CD4-positive, alpha-beta T cell (primary cell): ENCODE measurements at regions not wholly inside any gene's neighbourhood (a gene's known extent, or its start where the extent isn't known, plus 50 kb on each side); places are given as distances from the start of the nearest gene placed in this dataset.

Experiments used
- ATAC-seq: fragments of 200-7000 bp; cut with Tn5 transposase; one replicate; pipeline ENCODE4 v1.10.0; 2022; ENCODE audit warnings: mild to moderate bottlenecking; ENCODE audit not compliant: poor library complexity
- CTCF ChIA-PET: fragments of 350-600 bp; sonication (Branson Sonifier 250); formaldehyde crosslinking; loops from one replicate; lab custom pipeline; 2021; ENCODE audit warnings: antibody characterized with exemption, inconsistent platforms; lab: Charles Lee
- POLR2A ChIA-PET: fragments of 350-600 bp; sonication (Branson Sonifier 250); formaldehyde crosslinking; loops from one replicate; lab custom pipeline; 2021; ENCODE audit warnings: antibody characterized with exemption, inconsistent platforms; lab: Charles Lee
- DNase-seq, 14 experiments: peaks; one replicate each; pipeline ENCODE4 v3.0.0-alpha.2; 2013 to 2020; ENCODE audit warnings: mixed read lengths in 2 of 14
- H3K27ac ChIP-seq, 2 donors: one replicate each; pipeline versions ENCODE4 v1.5.1 to v1.7.0; 2013; ENCODE audit warnings: low read length in 2 of 2, low read depth in 1 of 2, mild to moderate bottlenecking in 1 of 2
- H3K27me3 ChIP-seq, 2 experiments: 1 replicate in 1 of 2; 2 replicates in 1 of 2; pipeline versions ENCODE4 v1.6.1 to v1.7.0; 2013; ENCODE audit warnings: low read length in 2 of 2, control low read depth in 1 of 2, mild to moderate bottlenecking in 1 of 2, moderate library complexity in 1 of 2; ENCODE audit not compliant: insufficient read depth in 2 of 2, control insufficient read depth in 1 of 2
- H3K36me3 ChIP-seq: one replicate; pipeline ENCODE4 v1.6.1; 2013; ENCODE audit warnings: low read length, control low read depth; ENCODE audit not compliant: insufficient read depth
- H3K4me1 ChIP-seq: one replicate; pipeline ENCODE4 v1.6.1; 2013; ENCODE audit warnings: low read length, control low read depth; ENCODE audit not compliant: insufficient read depth
- H3K4me3 ChIP-seq: one replicate; pipeline ENCODE4 v1.5.1; 2013; ENCODE audit warnings: mild to moderate bottlenecking, low read length, moderate library complexity
- H3K9me3 ChIP-seq, 2 experiments: 1 replicate in 1 of 2; 2 replicates in 1 of 2; pipeline versions ENCODE4 v1.6.1 to v1.7.0; 2013; ENCODE audit warnings: low read length in 2 of 2, mild to moderate bottlenecking in 2 of 2, control low read depth in 1 of 2, moderate library complexity in 1 of 2; ENCODE audit not compliant: control insufficient read depth in 1 of 2, insufficient read depth in 1 of 2
- H3K27ac Mint-ChIP-seq: one replicate; pipeline ENCODE4 v1.8.0; 2020; ENCODE audit warnings: mixed read lengths
- H3K27me3 Mint-ChIP-seq: one replicate; pipeline ENCODE4 v1.8.0; 2021; ENCODE audit warnings: mixed read lengths
- H3K36me3 Mint-ChIP-seq: one replicate; pipeline ENCODE4 v1.8.0; 2021; ENCODE audit warnings: low read depth, mixed read lengths
- H3K4me1 Mint-ChIP-seq: one replicate; pipeline ENCODE4 v1.8.0; 2021; ENCODE audit warnings: low read depth, mixed read lengths
- H3K4me3 Mint-ChIP-seq: one replicate; pipeline ENCODE4 v1.8.0; 2020; ENCODE audit warnings: mild to moderate bottlenecking, mixed read lengths
- H3K9me3 Mint-ChIP-seq: one replicate; pipeline ENCODE4 v1.8.0; 2020; ENCODE audit warnings: mixed read lengths
- CTCF ChIP-seq: fragments of 200-600 bp; IDR thresholded peaks from one replicate; pipeline ENCODE4 v1.8.0; 2022; ENCODE audit warnings: antibody characterized with exemption, mild to moderate bottlenecking
- intact Hi-C, 2 experiments: fragments of 100-400 bp; cut with DNase I in 1 of 2; cut with micrococcal nuclease in 1 of 2; formaldehyde crosslinking; loops; one replicate each; pipeline versions ENCODE4 v1.15.1 to v1.9.0; 2023 to 2025; cut with DNase I, micrococcal nuclease

GRCh38 chr20:50368386-50368785 is 141.8 kb upstream of the PTPN1 start:
- Mint-ChIP-seq H3K4me1 (peaks cover 6% of the 10 kb centered on the region), H3K27me3 (no peaks in the 10 kb centered on the region), H3K4me3 (no peak overlapping the region), H3K27ac (no peak overlapping the region), H3K9me3 (no peaks in the 10 kb centered on the region), H3K36me3 (no peaks in the 10 kb centered on the region)
- Histone ChIP-seq H3K27ac (no peak overlapping the region), H3K27me3 (no peaks in the 10 kb centered on the region), H3K4me1 (peaks cover 6% of the 10 kb centered on the region), H3K9me3 (no peaks in the 10 kb centered on the region), H3K36me3 (no peaks in the 10 kb centered on the region), H3K4me3 (no peak overlapping the region)
- ChIA-PET CTCF (no interaction called here), POLR2A (no interaction called here)
- DNase-seq (no peak), ATAC-seq (no peak)
- intact Hi-C loops: no loop called here
- TF ChIP-seq CTCF: no peak

GRCh38 chr20:50368813-50369224 is 141.4 kb upstream of the PTPN1 start:
- Mint-ChIP-seq H3K27me3 (no peaks in the 10 kb centered on the region), H3K9me3 (no peaks in the 10 kb centered on the region), H3K4me3 (no peak overlapping the region), H3K27ac (no peak overlapping the region), H3K4me1 (peaks cover 6% of the 10 kb centered on the region), H3K36me3 (no peaks in the 10 kb centered on the region)
- no peak overlapping the region for H3K4me3 ChIP-seq
- H3K27ac ChIP-seq: no peak overlapping the region
- intact Hi-C loops: no loop called here
- peaks cover 6% of the 10 kb centered on the region for H3K4me1 ChIP-seq
- DNase-seq (no peak), ATAC-seq (no peak)
- ChIA-PET POLR2A (no interaction called here), CTCF (no interaction called here)
- no peak for TF ChIP-seq CTCF
- no peaks in the 10 kb centered on the region for H3K27me3 ChIP-seq
- no peaks in the 10 kb centered on the region for H3K9me3 ChIP-seq
- H3K36me3 ChIP-seq: no peaks in the 10 kb centered on the region

- peaks cover 6% of the 10 kb centered on the region for H3K4me1 ChIP-seq
- H3K4me3 Mint-ChIP-seq: no peak overlapping the region
- POLR2A ChIA-PET: no interaction called here
- intact Hi-C loops: no loop called here
- H3K27me3 ChIP-seq: no peaks in the 10 kb centered on the region
- no peaks in the 10 kb centered on the region for H3K27me3 Mint-ChIP-seq
- DNase-seq (no peak), ATAC-seq (no peak)
- no peak overlapping the region for H3K4me3 ChIP-seq
- TF ChIP-seq CTCF: no peak
- H3K9me3 ChIP-seq: no peaks in the 10 kb centered on the region
- CTCF ChIA-PET: no interaction called here
- peaks cover 6% of the 10 kb centered on the region for H3K4me1 Mint-ChIP-seq
- H3K36me3 ChIP-seq: no peaks in the 10 kb centered on the region
- no peak overlapping the region for H3K27ac ChIP-seq
- H3K36me3 Mint-ChIP-seq: no peaks in the 10 kb centered on the region
- H3K9me3 Mint-ChIP-seq: no peaks in the 10 kb centered on the region
- H3K27ac Mint-ChIP-seq: no peak overlapping the region
Observed at GRCh38 chr20:50369225-50370035, 140.8 kb upstream of the PTPN1 start.
